22Rv1 (cell line): ENCODE measurements at regions not wholly inside any gene's neighbourhood (a gene's known extent, or its start where the extent isn't known, plus 50 kb on each side); places are given as distances from the start of the nearest gene placed in this dataset.

Source experiments
- CTCF ChIP-seq: fragments of 450-650 bp; IDR thresholded peaks from 2 replicates; pipeline ENCODE4 v1.5.1; 2017; ENCODE audit warnings: mild to moderate bottlenecking
- ZFX ChIP-seq: fragments of 450-650 bp; IDR thresholded peaks from 2 replicates; pipeline ENCODE4 v1.6.1; 2017; ENCODE audit warnings: antibody characterized with exemption, borderline replicate concordance

GRCh38 chr2:118580107-118580506 is 267.3 kb downstream of the EN1 start:
- TF ChIP-seq CTCF, result no peak
- TF ChIP-seq ZFX, result no peak
